GM18519 (cell line): ENCODE measurements at regions not wholly inside any gene's neighbourhood (a gene's known extent, or its start where the extent isn't known, plus 50 kb on each side); places are given as distances from the start of the nearest gene placed in this dataset.
"Not testable (repeated sequence)": the region's sequence is repeated elsewhere in the genome, so short reads cannot be mapped to it uniquely, and the experiment has no call there.

Experiments
- ATAC-seq: cut with Tn5 transposase; IDR thresholded peaks from one replicate; pipeline ENCODE4 v1.9.1; 2021; ENCODE audit warnings: mild to moderate bottlenecking, moderate library complexity; ENCODE audit not compliant: unreplicated experiment, low FRiP score

DNA sequence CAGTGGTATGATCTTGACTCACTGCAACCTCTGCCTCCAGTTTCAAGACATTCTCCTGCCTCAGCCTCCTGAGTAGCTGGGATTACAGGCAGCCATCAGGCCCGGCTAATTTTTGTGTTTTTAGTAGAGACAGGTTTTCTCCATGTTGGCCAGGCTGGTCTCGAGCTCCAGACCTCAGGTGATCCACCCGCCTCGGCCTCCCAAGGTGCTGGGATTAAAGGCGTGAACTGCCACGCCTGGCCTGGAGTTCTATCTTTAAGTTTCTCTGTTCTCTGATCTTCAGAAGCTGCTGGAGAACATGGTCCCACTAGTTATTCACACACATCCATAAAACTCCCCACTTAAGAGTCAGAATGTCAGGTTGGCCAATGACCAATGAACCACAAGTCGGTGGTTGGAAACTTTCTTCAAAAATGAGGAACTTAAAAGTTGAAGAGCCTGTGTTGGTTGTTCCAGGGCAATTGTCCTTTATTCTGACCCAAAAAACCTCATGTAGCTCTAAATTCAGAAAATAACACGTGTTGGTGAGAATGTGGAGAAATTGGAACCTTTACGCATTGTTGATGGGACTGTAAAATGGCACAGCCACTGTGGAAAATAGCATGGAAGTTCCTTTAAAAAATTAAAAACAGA lies 55.9 kb upstream of the PIK3CB start:
- peak; percentile 66 for ATAC-seq

DNA sequence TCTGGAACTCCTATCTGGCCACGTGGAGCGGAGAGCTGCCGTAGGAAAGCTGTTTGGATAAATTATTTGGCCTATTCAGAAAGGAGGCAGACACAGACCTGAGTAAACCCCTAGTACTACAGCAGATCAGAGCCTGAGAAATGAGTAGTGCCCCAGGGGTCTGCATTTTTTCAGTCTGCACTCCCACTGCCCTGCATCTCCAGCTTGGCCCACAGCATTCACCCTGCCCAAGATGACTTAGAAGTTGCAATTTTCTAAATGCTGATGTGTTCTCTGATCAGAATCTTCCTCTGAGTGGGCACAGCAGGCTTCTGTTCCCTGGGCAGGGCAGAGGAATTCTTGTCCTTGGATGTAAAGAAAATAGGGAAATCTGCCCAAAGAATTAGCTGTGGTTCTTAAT lies 55.1 kb upstream of the PIK3CB start:
- no peak for ATAC-seq

- ATAC-seq, result peak; percentile 35
Observed at GRCh38 chr3:138888560-138888959, 53.8 kb upstream of the PIK3CB start.

DNA sequence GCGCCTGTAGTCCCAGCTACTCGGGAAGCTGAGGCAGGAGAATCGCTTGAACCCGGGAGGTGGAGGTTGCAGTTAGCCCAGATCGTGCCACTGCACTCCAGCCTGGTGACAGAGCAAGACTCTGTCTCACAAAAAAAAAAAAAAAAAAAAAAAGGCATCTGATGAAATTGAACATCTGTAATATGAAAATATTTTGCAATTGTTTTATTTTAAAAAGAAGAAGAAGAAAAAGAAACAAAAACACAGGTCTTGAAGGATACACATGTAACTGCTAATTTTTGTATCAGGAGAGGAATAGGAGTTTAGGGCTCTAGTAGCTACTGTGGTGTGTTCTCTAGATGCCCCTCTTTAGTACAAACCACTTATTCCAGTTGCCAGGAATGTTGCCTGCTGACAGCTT lies 51.4 kb upstream of the PIK3CB start:
- ATAC-seq, result not testable (repeated sequence)
